ENCODE measurements at regions not wholly inside any gene's neighbourhood (a gene's known extent, or its start where the extent isn't known, plus 50 kb on each side); places are given as distances from the start of the nearest gene placed in this dataset.
"Not testable (repeated sequence)": the region's sequence is repeated elsewhere in the genome, so short reads cannot be mapped to it uniquely, and the experiment has no call there.

GRCh38 chr3:27553886-27554540, 69.8 kb upstream of the SLC4A7 start:
- H3K27me3 Mint-ChIP-seq (ENCODE audit: low read depth): peaks cover 2% of the 10 kb centered on the region
- no peak overlapping the region for H4K5ac ChIP-seq (ENCODE audit: insufficient read length, low read depth, low read length)
- H3K4me3 Mint-ChIP-seq: no peak overlapping the region
- no peak overlapping the region for H3K27ac ChIP-seq (ENCODE audit: insufficient read length, low read depth, low read length)
- no peak overlapping the region for H3K56ac ChIP-seq (ENCODE audit: insufficient read length, low read depth, low read length)
- H2BK5ac ChIP-seq (ENCODE audit: insufficient read length, low read length): no peak overlapping the region
- no peak overlapping the region for H3K18ac ChIP-seq (ENCODE audit: insufficient read length, low read depth, low read length)
- DNase-seq: no peak
- H2BK20ac ChIP-seq (ENCODE audit: low read depth, low read length, poor library complexity, severe bottlenecking): no peak overlapping the region
- no peak overlapping the region for H3K9ac ChIP-seq (ENCODE audit: extremely low read depth, insufficient read length, low read length)
- H3K9me3 Mint-ChIP-seq: peaks cover 35 to 41% of the 10 kb centered on the region in 2 experiments
- H3K4ac ChIP-seq (ENCODE audit: low read depth, low read length): no peak overlapping the region
- no peak overlapping the region for H3K14ac ChIP-seq (ENCODE audit: insufficient read depth, low read length)
- H3K27ac Mint-ChIP-seq: no peak overlapping the region
- H2BK120ac ChIP-seq (ENCODE audit: low read depth, low read length, poor library complexity, severe bottlenecking): no peak overlapping the region
- no peaks in the 10 kb centered on the region for H3K9me3 ChIP-seq (ENCODE audit: control insufficient read depth, low read depth, low read length)
- no CpG with 5 or more reads among the region's 2 CpGs for WGBS (ENCODE audit: extremely low coverage, insufficient read length, low lambda C conversion rate)
- H3K4me1 ChIP-seq (ENCODE audit: insufficient read depth, low read length): no peaks in the 10 kb centered on the region
- H3K27me3 ChIP-seq (ENCODE audit: insufficient read depth, low read length): no peaks in the 10 kb centered on the region
- no peaks in the 10 kb centered on the region for H3K23me2 ChIP-seq (ENCODE audit: insufficient read length, low read depth, low read length, poor library complexity, severe bottlenecking)
- peaks cover under 1 to 5% of the 10 kb centered on the region in 2 experiments; a peak in 2 of 4 replicates for H3K4me1 Mint-ChIP-seq
- TF ChIP-seq, protein P1, sequence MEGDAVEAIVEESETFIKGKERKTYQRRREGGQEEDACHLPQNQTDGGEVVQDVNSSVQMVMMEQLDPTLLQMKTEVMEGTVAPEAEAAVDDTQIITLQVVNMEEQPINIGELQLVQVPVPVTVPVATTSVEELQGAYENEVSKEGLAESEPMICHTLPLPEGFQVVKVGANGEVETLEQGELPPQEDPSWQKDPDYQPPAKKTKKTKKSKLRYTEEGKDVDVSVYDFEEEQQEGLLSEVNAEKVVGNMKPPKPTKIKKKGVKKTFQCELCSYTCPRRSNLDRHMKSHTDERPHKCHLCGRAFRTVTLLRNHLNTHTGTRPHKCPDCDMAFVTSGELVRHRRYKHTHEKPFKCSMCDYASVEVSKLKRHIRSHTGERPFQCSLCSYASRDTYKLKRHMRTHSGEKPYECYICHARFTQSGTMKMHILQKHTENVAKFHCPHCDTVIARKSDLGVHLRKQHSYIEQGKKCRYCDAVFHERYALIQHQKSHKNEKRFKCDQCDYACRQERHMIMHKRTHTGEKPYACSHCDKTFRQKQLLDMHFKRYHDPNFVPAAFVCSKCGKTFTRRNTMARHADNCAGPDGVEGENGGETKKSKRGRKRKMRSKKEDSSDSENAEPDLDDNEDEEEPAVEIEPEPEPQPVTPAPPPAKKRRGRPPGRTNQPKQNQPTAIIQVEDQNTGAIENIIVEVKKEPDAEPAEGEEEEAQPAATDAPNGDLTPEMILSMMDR (conservative IDR thresholded peaks at IDR 0.05): no peak
- no peaks in the 10 kb centered on the region for H4K20me1 ChIP-seq (ENCODE audit: control insufficient read depth, insufficient read depth, insufficient read length)
- H2AFZ ChIP-seq (ENCODE audit: low read length): no peak overlapping the region
- H2AK5ac ChIP-seq (ENCODE audit: insufficient read length, low read length): no peak overlapping the region
- H3K36me3 Mint-ChIP-seq (ENCODE audit: insufficient read depth in 1 of 3, low read depth in 3 of 3): peaks cover 23 to 41% (median 32%) of the 10 kb centered on the region in 3 experiments
- H3T11ph ChIP-seq (ENCODE audit: low read length): no peak overlapping the region
- no peaks in the 10 kb centered on the region for H3K79me2 ChIP-seq (ENCODE audit: insufficient read depth, low read length)
- no peak overlapping the region for H4K91ac ChIP-seq (ENCODE audit: insufficient read length, low read depth, low read length)
- no peak overlapping the region for H3K23ac ChIP-seq (ENCODE audit: insufficient read length, low read depth, low read length)
- H2BK15ac ChIP-seq (ENCODE audit: low read depth, low read length): no peak overlapping the region
- H3K4me2 ChIP-seq (ENCODE audit: insufficient read depth, insufficient read length, low read length): no peak overlapping the region
- no peaks in the 10 kb centered on the region for H3K79me1 ChIP-seq (ENCODE audit: insufficient read depth, low read depth, low read length, poor library complexity, severe bottlenecking)
- no peak overlapping the region for H4K8ac ChIP-seq (replicated peaks; ENCODE audit: insufficient read length, low read depth, low read length)
- no peak overlapping the region for H2BK12ac ChIP-seq (ENCODE audit: insufficient read length, low read depth, low read length)

DNA sequence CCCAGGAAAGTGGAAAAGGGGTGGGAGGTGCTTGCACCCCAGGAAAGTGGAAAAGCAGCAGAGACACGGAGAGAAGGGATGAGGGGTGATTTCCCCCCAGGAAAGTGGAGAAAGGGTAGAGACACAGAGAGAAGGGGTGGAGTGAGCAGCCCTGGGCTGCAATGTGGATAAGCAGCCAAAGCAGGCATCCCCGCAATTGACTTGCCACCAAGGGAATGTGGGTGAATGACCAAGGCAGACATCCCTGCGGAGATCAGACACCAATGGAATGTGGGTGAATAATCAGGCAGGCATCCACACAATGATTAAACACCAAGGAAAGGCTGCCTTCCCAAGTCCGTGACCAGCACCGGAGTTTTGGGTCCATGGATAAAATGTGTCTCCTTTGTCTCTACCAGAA, 68.5 kb upstream of the SLC4A7 start:
- not testable (repeated sequence) for H3K4ac ChIP-seq (ENCODE audit: low read depth, low read length); H3K9me3 ChIP-seq (ENCODE audit: control insufficient read depth, low read depth, low read length); H3K79me2 ChIP-seq (ENCODE audit: insufficient read depth, low read length); DNase-seq; H2AK5ac ChIP-seq (ENCODE audit: insufficient read length, low read length); H2BK120ac ChIP-seq (ENCODE audit: low read depth, low read length, poor library complexity, severe bottlenecking); H3K27me3 ChIP-seq (ENCODE audit: insufficient read depth, low read length); H2BK20ac ChIP-seq (ENCODE audit: low read depth, low read length, poor library complexity, severe bottlenecking); H3K23ac ChIP-seq (ENCODE audit: insufficient read length, low read depth, low read length); H3K79me1 ChIP-seq (ENCODE audit: insufficient read depth, low read depth, low read length, poor library complexity, severe bottlenecking); H2BK12ac ChIP-seq (ENCODE audit: insufficient read length, low read depth, low read length); H4K5ac ChIP-seq (ENCODE audit: insufficient read length, low read depth, low read length); H3K18ac ChIP-seq (ENCODE audit: insufficient read length, low read depth, low read length); H2BK15ac ChIP-seq (ENCODE audit: low read depth, low read length); H3K9ac ChIP-seq (ENCODE audit: extremely low read depth, insufficient read length, low read length); H3K14ac ChIP-seq (ENCODE audit: insufficient read depth, low read length); H4K20me1 ChIP-seq (ENCODE audit: control insufficient read depth, insufficient read depth, insufficient read length); H3K27ac ChIP-seq (ENCODE audit: insufficient read length, low read depth, low read length); H3T11ph ChIP-seq (ENCODE audit: low read length); H3K4me1 ChIP-seq (ENCODE audit: insufficient read depth, low read length); H2AFZ ChIP-seq (ENCODE audit: low read length); H3K56ac ChIP-seq (ENCODE audit: insufficient read length, low read depth, low read length); H3K4me1 Mint-ChIP-seq; H3K27me3 Mint-ChIP-seq (ENCODE audit: low read depth); H3K4me2 ChIP-seq (ENCODE audit: insufficient read depth, insufficient read length, low read length); H3K4me3 Mint-ChIP-seq; H2BK5ac ChIP-seq (ENCODE audit: insufficient read length, low read length); H3K23me2 ChIP-seq (ENCODE audit: insufficient read length, low read depth, low read length, poor library complexity, severe bottlenecking); H4K8ac ChIP-seq (replicated peaks; ENCODE audit: insufficient read length, low read depth, low read length); H4K91ac ChIP-seq (ENCODE audit: insufficient read length, low read depth, low read length); H3K27ac Mint-ChIP-seq
- WGBS (ENCODE audit: extremely low coverage, insufficient read length, low lambda C conversion rate): no CpG with 5 or more reads among the region's 5 CpGs
- Mint-ChIP-seq H3K9me3 (peaks cover 35 to 41% of the 10 kb centered on the region in 2 experiments), H3K36me3 (ENCODE audit: insufficient read depth in 1 of 3, low read depth in 3 of 3) (peaks cover 23 to 41% (median 32%) of the 10 kb centered on the region in 3 experiments)
